ENCODE measurements at regions not wholly inside any gene's neighbourhood (a gene's known extent, or its start where the extent isn't known, plus 50 kb on each side); places are given as distances from the start of the nearest gene placed in this dataset.
"Not testable (repeated sequence)": the region's sequence is repeated elsewhere in the genome, so short reads cannot be mapped to it uniquely, and the experiment has no call there.

DNA sequence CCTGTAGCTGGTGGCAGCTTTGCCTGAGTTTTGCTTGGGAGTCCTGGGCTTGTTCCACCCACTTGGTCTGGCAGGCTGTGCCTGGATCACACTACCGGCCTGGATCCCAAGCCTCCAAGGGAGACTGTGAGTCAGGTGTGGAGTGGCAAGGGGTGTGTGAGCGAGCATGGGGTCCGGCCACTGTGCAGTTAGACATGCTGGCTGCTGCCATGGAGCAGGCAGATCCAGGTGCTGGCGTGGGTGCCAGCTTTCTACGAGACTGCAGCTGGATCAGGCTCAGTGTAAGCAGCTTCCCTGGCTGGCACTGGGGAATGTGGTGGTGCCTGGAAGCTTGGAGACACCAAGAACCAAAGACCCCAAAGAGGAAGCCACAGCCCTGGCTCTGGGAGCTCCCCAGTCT lies 102.0 kb upstream of the BNIP2 start:
- ChIA-PET POLR2A (interaction anchor here (0.8 kb wide), 1 partner anchor 27 kb away, joined by 3 read pairs; no protein-coding TSS in a partner anchor), CTCF (interaction anchor here (1.1 to 1.4 kb wide), 3 partner anchors 21 to 39 kb away, joined by 3 read pairs; no protein-coding TSS in a partner anchor)
- H3K27ac Mint-ChIP-seq, result peak overlapping the region in 2 of 8 donors; percentile 8 to 53
- no peaks in the 10 kb centered on the region for H3K9me3 Mint-ChIP-seq
- H3K36me3 Mint-ChIP-seq, result peaks cover 0 to 3% (median 0%) of the 10 kb centered on the region in 3 donors
- H3K4me3 Mint-ChIP-seq, result peak overlapping the region in 1 of 7 donors; percentile 29
- Histone ChIP-seq H3K4me1 (ENCODE audit: insufficient read depth, low read length) (peaks cover 45% of the 10 kb centered on the region), H3K4me3 (ENCODE audit: low read length) (no peak overlapping the region), H3K27me3 (ENCODE audit: insufficient read depth, low read length, poor library complexity, severe bottlenecking) (no peaks in the 10 kb centered on the region), H3K36me3 (ENCODE audit: insufficient read depth, low read length) (no peaks in the 10 kb centered on the region), H3K27ac (ENCODE audit: low read depth, low read length) (no peak overlapping the region), H3K9me3 (ENCODE audit: low read length) (no peaks in the 10 kb centered on the region)
- peaks cover 5 to 15% of the 10 kb centered on the region in 2 donors for H3K27me3 Mint-ChIP-seq
- DNase-seq, result no peak
- peaks cover 41 to 69% (median 65%) of the 10 kb centered on the region in 3 donors for H3K4me1 Mint-ChIP-seq

DNA sequence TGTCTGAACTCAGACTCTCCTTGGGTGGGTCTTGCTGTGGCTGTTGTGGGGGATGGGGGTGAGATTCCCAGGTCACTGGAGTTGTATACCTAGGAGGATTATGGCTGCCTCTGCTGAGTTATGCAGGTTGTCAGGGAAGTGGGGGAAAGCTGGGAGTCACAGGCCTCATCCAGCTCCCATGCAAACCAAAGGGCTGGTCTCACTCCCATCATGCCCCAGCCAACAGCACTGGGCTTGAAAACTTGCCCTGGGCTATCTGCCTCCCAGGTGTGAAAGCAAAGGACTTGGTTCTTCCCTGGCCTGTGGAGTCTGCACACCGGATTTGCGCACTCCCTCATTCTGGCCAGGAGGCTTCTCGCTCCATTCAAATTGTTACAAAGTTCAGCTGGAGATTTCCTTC lies 97.3 kb upstream of the BNIP2 start:
- H3K27me3 ChIP-seq (ENCODE audit: insufficient read depth, low read length, poor library complexity, severe bottlenecking); H3K36me3 Mint-ChIP-seq; H3K9me3 ChIP-seq (ENCODE audit: low read length); CTCF ChIA-PET; H3K4me3 Mint-ChIP-seq; H3K36me3 ChIP-seq (ENCODE audit: insufficient read depth, low read length); DNase-seq; H3K9me3 Mint-ChIP-seq; POLR2A ChIA-PET; H3K4me3 ChIP-seq (ENCODE audit: low read length); H3K27ac ChIP-seq (ENCODE audit: low read depth, low read length): not testable (repeated sequence)
- Mint-ChIP-seq H3K27ac (peak overlapping the region in 1 of 8 donors; percentile 4), H3K4me1 (peaks cover 28 to 51% (median 48%) of the 10 kb centered on the region in 3 donors), H3K27me3 (peaks cover 17 to 24% of the 10 kb centered on the region in 2 donors)
- peaks cover 21% of the 10 kb centered on the region for H3K4me1 ChIP-seq (ENCODE audit: insufficient read depth, low read length)

DNA sequence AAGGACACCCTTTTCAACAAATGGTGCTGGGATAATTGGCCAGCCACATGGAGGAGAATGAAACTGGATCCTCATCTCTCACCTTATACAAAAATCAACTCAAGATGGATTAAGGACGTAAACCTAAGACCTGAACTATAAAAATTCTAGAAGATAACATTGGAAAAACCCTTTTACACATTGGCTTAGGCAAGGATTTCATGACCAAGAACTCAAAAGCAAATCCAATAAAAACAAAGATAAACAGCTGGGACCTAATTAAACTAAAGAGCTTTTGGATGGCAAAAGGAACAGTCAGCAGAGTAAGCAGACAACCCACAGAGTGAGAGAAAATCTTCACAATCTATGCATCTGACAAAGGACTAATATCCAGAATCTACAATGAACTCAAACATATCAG lies 96.9 kb upstream of the BNIP2 start:
- H3K36me3 ChIP-seq (ENCODE audit: insufficient read depth, low read length); H3K4me3 ChIP-seq (ENCODE audit: low read length); H3K27ac ChIP-seq (ENCODE audit: low read depth, low read length); POLR2A ChIA-PET; H3K9me3 ChIP-seq (ENCODE audit: low read length); H3K27me3 ChIP-seq (ENCODE audit: insufficient read depth, low read length, poor library complexity, severe bottlenecking); DNase-seq; H3K36me3 Mint-ChIP-seq; H3K4me3 Mint-ChIP-seq; H3K9me3 Mint-ChIP-seq; CTCF ChIA-PET: not testable (repeated sequence)
- H3K27me3 Mint-ChIP-seq, result peaks cover 17 to 22% of the 10 kb centered on the region in 2 donors
- H3K4me1 ChIP-seq (ENCODE audit: insufficient read depth, low read length), result peaks cover 17% of the 10 kb centered on the region
- H3K4me1 Mint-ChIP-seq, result peaks cover 28 to 46% (median 43%) of the 10 kb centered on the region in 3 donors
- H3K27ac Mint-ChIP-seq, result peak overlapping the region in 1 of 8 donors; percentile 4

DNA sequence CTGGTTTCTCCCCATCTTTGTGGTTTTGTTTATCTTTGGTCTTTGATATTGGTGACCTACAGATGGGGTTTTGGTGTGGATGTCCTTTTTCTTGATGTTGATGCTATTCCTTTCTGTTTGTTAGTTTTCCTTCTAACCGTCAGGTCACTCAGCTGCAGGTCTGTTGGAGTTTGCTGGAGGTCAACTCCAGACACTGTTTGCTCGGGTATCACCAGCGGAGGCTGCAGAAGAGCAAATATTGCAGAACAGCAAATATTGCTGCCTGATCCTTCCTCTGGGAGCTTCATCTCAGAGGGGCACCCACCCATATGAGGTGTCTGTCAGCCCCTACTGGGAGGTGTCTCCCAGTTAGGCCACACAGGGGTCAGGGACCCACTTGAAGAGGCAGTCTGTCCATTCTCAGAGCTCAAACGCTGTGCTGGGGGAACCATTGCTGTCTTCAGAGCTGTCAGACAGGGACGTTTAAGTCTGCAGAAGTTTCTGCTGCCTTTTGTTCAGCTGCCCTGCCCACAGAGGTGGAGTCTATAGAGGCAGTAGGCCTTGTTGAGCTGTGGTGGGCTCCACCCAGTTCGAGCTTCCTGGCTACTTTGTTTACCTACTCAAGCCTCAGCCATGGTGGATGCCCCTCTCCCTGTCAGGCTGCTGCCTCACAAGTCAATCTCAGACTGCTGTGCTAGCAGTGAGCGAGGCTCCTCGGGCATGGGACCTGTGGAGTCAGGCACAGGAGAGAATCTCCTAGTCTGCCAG lies 94.8 kb upstream of the BNIP2 start:
- H3K27ac ChIP-seq (ENCODE audit: low read depth, low read length); H3K9me3 ChIP-seq (ENCODE audit: low read length); H3K27me3 ChIP-seq (ENCODE audit: insufficient read depth, low read length, poor library complexity, severe bottlenecking); CTCF ChIA-PET; H3K9me3 Mint-ChIP-seq; H3K36me3 Mint-ChIP-seq; DNase-seq; H3K36me3 ChIP-seq (ENCODE audit: insufficient read depth, low read length); H3K4me3 ChIP-seq (ENCODE audit: low read length); POLR2A ChIA-PET: not testable (repeated sequence)
- peak overlapping the region in 1 of 7 donors; percentile 19 for H3K4me3 Mint-ChIP-seq
- peaks cover 14% of the 10 kb centered on the region for H3K4me1 ChIP-seq (ENCODE audit: insufficient read depth, low read length)
- H3K4me1 Mint-ChIP-seq, result peaks cover 21 to 36% (median 30%) of the 10 kb centered on the region in 3 donors
- H3K27ac Mint-ChIP-seq, result peak overlapping the region in 3 of 8 donors; percentile 14 to 30 (median 22)
- peaks cover 17 to 21% of the 10 kb centered on the region in 2 donors for H3K27me3 Mint-ChIP-seq

DNA sequence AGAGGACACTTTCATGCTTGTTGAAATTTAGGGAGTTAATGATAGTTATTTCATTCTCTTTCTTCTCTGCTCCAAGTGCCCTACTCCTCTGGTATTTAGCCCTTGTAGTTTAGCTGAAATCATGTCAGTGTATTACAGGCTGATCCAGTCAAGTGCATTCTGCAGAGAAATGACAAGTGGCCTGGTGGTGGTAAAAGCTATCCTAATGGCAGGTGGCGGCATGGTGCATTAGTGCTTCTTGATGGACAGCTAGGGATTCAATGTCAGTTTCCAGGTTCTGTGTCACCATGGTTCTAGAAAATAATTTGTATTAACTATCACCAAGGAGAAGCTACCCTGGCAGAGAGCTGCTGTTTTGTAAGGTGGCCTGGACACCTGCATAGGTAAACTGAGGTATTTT lies 90.0 kb upstream of the BNIP2 start:
- no peak overlapping the region for H3K4me3 Mint-ChIP-seq
- Histone ChIP-seq H3K4me3 (ENCODE audit: low read length) (no peak overlapping the region), H3K27ac (ENCODE audit: low read depth, low read length) (no peak overlapping the region), H3K27me3 (ENCODE audit: insufficient read depth, low read length, poor library complexity, severe bottlenecking) (no peaks in the 10 kb centered on the region), H3K9me3 (ENCODE audit: low read length) (no peaks in the 10 kb centered on the region), H3K4me1 (ENCODE audit: insufficient read depth, low read length) (peaks cover 5% of the 10 kb centered on the region), H3K36me3 (ENCODE audit: insufficient read depth, low read length) (no peaks in the 10 kb centered on the region)
- peaks cover 11 to 18% of the 10 kb centered on the region in 2 donors for H3K27me3 Mint-ChIP-seq
- peaks cover 0 to 4% (median 0%) of the 10 kb centered on the region in 3 donors for H3K36me3 Mint-ChIP-seq
- H3K27ac Mint-ChIP-seq, result no peak overlapping the region
- H3K4me1 Mint-ChIP-seq, result peaks cover 6 to 15% (median 7%) of the 10 kb centered on the region in 3 donors
- peaks cover 0 to 5% (median 0%) of the 10 kb centered on the region in 5 donors for H3K9me3 Mint-ChIP-seq
- ChIA-PET CTCF (no interaction called here), POLR2A (no interaction called here)
- DNase-seq, result no peak

DNA sequence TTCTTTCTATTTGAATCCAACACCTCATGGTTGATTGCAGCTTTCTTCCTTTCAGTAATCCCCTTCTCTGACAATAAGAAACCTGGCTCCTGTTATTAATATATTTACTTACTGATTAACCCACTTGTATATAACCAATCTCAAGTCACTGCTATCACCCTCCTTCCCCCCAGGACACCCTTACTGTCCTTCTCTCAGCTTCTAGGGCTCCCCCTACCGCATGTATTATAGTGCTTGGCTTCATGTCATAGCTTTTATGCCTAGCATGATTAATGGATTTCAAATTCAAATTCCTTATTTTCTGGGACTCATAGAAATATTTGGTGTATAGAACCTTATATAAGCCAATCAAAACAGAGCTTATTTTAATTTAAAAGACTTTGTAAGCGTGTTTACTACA lies 75.7 kb upstream of the BNIP2 start:
- Mint-ChIP-seq H3K36me3 (no peaks in the 10 kb centered on the region), H3K27ac (peak overlapping the region in 1 of 8 donors; percentile 32), H3K4me1 (peaks cover 0 to 8% (median 4%) of the 10 kb centered on the region in 3 donors), H3K27me3 (peaks cover 4 to 6% of the 10 kb centered on the region in 2 donors), H3K9me3 (no peaks in the 10 kb centered on the region), H3K4me3 (no peak overlapping the region)
- no peak for DNase-seq
- ChIA-PET POLR2A (no interaction called here), CTCF (interaction anchor here (0.8 to 1.1 kb wide), 2 partner anchors 11 kb away, joined by 3 read pairs; no protein-coding TSS in a partner anchor)
- H3K27me3 ChIP-seq (ENCODE audit: insufficient read depth, low read length, poor library complexity, severe bottlenecking), result no peaks in the 10 kb centered on the region
- H3K4me3 ChIP-seq (ENCODE audit: low read length), result no peak overlapping the region
- no peak overlapping the region for H3K27ac ChIP-seq (ENCODE audit: low read depth, low read length)
- no peaks in the 10 kb centered on the region for H3K9me3 ChIP-seq (ENCODE audit: low read length)
- H3K36me3 ChIP-seq (ENCODE audit: insufficient read depth, low read length), result no peaks in the 10 kb centered on the region
- H3K4me1 ChIP-seq (ENCODE audit: insufficient read depth, low read length), result no peaks in the 10 kb centered on the region

DNA sequence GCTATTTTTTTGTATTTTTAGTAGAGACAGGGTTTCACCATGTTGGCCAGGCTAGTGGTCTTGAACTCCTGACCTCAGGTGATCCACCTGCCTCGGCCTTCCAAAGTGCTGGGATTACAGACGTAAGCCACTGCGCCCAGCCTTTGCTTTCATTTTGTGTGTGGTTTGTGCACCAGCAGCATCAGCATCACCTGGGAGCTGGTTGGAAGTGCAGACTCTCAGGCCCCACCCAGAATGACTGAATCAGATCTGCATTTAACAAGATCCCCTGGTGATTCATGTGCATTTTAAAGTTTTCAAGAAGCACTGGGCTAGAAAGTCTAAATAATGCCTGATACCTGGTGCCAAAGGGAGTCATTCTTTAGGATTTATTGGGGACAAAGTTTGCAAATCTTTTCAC lies 73.4 kb upstream of the BNIP2 start:
- no peak overlapping the region for H3K4me3 ChIP-seq (ENCODE audit: low read length)
- Mint-ChIP-seq H3K4me1 (peaks cover 0 to 8% (median 4%) of the 10 kb centered on the region in 3 donors), H3K27ac (no peak overlapping the region), H3K9me3 (no peaks in the 10 kb centered on the region), H3K27me3 (peaks cover 9 to 15% of the 10 kb centered on the region in 2 donors), H3K4me3 (no peak overlapping the region), H3K36me3 (no peaks in the 10 kb centered on the region)
- no peaks in the 10 kb centered on the region for H3K27me3 ChIP-seq (ENCODE audit: insufficient read depth, low read length, poor library complexity, severe bottlenecking)
- H3K36me3 ChIP-seq (ENCODE audit: insufficient read depth, low read length), result no peaks in the 10 kb centered on the region
- ChIA-PET CTCF (interaction anchor here (1.2 kb wide), 1 partner anchor 418 kb away, joined by 3 read pairs; no protein-coding TSS in a partner anchor), POLR2A (no interaction called here)
- H3K4me1 ChIP-seq (ENCODE audit: insufficient read depth, low read length), result no peaks in the 10 kb centered on the region
- H3K27ac ChIP-seq (ENCODE audit: low read depth, low read length), result no peak overlapping the region
- DNase-seq, result no peak
- no peaks in the 10 kb centered on the region for H3K9me3 ChIP-seq (ENCODE audit: low read length)

DNA sequence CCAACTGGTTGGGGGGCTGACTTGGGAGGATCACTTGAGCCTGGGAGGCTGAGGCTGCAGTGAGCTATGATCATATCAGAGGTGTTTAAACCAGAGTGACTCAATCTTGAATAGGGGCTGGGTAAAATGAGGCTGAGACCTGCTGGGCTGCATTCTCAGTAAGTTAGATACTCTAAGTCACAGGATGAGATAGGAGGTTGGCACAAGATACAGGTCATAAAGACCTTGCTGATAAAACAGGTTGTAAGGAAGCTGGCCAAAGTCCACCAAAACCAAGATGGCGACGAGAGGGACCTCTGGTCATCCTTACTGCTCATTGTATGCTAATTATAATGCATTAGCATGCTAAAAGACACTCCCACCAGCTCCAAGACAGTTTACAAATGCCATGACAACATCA lies 71.1 kb upstream of the BNIP2 start:
- H3K4me3 ChIP-seq (ENCODE audit: low read length); H3K36me3 ChIP-seq (ENCODE audit: insufficient read depth, low read length); H3K27ac ChIP-seq (ENCODE audit: low read depth, low read length); H3K9me3 Mint-ChIP-seq; CTCF ChIA-PET; H3K27me3 ChIP-seq (ENCODE audit: insufficient read depth, low read length, poor library complexity, severe bottlenecking); H3K36me3 Mint-ChIP-seq; H3K4me1 ChIP-seq (ENCODE audit: insufficient read depth, low read length); H3K4me3 Mint-ChIP-seq; DNase-seq; POLR2A ChIA-PET; H3K4me1 Mint-ChIP-seq; H3K9me3 ChIP-seq (ENCODE audit: low read length): not testable (repeated sequence)
- Mint-ChIP-seq H3K27me3 (peaks cover 9 to 18% of the 10 kb centered on the region in 2 donors), H3K27ac (peak overlapping the region in 1 of 8 donors; percentile 7)
